DND-41 (cell line): ENCODE measurements at regions not wholly inside any gene's neighbourhood (a gene's known extent, or its start where the extent isn't known, plus 50 kb on each side); places are given as distances from the start of the nearest gene placed in this dataset.

Experiments used
- EZH2 ChIP-seq: IDR thresholded peaks from 3 replicates; pipeline ENCODE4 v1.6.1; 2012; ENCODE audit warnings: borderline replicate concordance, low read depth, mild to moderate bottlenecking, moderate library complexity, low read length, inconsistent platforms; ENCODE audit not compliant: severe bottlenecking
- TF ChIP-seq, protein P1 (sequence below): IDR thresholded peaks from 2 replicates; pipeline ENCODE4 v1.5.1; 2012; ENCODE audit warnings: borderline replicate concordance, low read length, moderate library complexity, mild to moderate bottlenecking; ENCODE audit not compliant: poor library complexity, severe bottlenecking; ENCODE audit errors: extremely low read depth

DNA sequence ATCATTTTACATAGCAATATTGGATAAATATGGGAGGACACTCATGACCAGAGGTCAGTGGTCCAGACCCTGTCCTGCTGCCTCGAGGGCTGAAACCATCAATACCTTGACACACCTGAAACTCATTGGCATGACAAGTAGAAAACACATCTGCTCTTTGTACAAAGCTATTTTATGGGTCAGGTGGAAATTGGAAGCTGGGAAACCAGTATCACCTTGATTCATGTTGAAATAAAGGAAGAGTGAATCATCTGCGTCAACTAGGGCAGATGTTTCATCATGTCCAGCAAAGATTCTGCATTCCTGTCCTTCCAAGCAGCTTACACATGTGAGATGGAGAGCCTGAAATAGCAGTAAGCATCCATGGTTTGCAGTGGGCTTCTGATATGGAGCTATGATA, 80.0 kb upstream of the ERBB4 start:
- TF ChIP-seq, protein P1, sequence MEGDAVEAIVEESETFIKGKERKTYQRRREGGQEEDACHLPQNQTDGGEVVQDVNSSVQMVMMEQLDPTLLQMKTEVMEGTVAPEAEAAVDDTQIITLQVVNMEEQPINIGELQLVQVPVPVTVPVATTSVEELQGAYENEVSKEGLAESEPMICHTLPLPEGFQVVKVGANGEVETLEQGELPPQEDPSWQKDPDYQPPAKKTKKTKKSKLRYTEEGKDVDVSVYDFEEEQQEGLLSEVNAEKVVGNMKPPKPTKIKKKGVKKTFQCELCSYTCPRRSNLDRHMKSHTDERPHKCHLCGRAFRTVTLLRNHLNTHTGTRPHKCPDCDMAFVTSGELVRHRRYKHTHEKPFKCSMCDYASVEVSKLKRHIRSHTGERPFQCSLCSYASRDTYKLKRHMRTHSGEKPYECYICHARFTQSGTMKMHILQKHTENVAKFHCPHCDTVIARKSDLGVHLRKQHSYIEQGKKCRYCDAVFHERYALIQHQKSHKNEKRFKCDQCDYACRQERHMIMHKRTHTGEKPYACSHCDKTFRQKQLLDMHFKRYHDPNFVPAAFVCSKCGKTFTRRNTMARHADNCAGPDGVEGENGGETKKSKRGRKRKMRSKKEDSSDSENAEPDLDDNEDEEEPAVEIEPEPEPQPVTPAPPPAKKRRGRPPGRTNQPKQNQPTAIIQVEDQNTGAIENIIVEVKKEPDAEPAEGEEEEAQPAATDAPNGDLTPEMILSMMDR, result no peak
- no peak for TF ChIP-seq EZH2
